NCI-H1092 treated with DMSO at 0.1 percent for 48 hours (cell line): ENCODE measurements at regions not wholly inside any gene's neighbourhood (a gene's known extent, or its start where the extent isn't known, plus 50 kb on each side); places are given as distances from the start of the nearest gene placed in this dataset.
"Not testable (repeated sequence)": the region's sequence is repeated elsewhere in the genome, so short reads cannot be mapped to it uniquely, and the experiment has no call there.

Source experiments
- DNase-seq: peaks from one replicate; lab custom pipeline; 2025; lab: John Stamatoyannopoulos, UW

DNA sequence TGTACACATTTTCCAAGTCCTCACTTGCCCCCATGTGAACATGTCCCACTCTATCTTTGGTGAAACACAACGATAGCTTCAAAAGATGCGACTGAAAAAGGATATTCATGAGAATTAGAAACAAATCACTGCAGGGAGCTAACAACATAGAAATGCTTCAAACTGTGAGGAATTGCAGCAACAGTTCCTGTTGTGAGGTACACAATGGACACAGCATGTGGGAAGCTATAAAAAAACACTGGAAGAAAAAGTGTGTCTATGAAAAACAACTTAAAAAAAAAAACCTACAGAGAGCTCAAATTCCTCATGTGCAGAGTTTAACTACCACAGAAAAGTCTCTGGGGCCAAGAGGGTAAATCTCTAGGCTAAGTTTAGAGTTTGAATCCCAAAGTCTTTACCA, 51.6 kb upstream of the BLTP1 start:
- no peak for DNase-seq

DNA sequence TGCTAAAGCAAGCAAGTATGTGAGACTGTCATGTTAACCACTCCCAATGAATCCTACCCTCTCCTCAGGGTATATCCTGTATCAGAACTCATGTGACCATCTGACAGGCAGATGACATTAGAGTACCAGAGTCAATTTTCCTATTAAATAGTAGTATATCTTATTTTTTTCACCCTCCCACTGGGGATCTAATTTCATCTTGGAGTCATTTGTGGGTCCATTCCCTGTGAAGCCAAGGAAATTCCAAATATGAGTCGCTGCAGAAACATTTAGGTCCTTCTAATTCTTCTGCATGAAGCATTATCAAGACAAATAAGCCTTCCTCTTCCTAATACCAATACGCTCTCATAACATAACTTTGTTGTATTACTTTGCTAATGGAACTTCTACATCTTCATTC, 52.2 kb upstream of the BLTP1 start:
- no peak for DNase-seq

DNA sequence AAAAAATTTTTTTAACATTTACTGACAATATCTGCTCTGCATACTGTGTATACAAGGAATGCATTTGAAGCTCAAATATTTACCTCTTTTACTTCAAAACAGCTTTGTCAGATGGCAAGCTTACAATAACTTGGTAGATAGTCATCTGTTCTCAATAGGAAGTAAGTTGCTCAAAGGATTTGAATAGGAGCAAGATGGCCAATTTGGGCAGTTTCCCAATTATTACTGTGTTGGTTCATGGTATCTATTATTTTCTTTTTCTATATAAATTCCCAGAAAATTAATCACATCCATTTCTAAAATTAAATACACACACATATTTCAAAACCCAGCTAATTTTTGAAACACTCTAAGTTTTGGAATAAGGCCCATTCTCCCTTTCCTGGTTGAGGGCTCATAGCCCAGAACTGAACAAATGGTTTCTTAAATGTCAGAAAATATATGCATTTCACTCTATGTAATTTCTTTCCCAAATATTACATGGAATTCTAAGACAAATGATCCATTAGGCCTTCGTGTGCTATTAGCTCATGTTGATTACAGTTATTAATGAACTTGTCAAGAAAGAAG, 60.2 kb upstream of the BLTP1 start:
- DNase-seq, result no peak

GRCh38 chr4:122091397-122091796, 60.7 kb upstream of the BLTP1 start:
- DNase-seq, result no peak

- DNase-seq, result no peak
Measured at GRCh38 chr4:122090989-122091388, 61.1 kb upstream of the BLTP1 start.

DNA sequence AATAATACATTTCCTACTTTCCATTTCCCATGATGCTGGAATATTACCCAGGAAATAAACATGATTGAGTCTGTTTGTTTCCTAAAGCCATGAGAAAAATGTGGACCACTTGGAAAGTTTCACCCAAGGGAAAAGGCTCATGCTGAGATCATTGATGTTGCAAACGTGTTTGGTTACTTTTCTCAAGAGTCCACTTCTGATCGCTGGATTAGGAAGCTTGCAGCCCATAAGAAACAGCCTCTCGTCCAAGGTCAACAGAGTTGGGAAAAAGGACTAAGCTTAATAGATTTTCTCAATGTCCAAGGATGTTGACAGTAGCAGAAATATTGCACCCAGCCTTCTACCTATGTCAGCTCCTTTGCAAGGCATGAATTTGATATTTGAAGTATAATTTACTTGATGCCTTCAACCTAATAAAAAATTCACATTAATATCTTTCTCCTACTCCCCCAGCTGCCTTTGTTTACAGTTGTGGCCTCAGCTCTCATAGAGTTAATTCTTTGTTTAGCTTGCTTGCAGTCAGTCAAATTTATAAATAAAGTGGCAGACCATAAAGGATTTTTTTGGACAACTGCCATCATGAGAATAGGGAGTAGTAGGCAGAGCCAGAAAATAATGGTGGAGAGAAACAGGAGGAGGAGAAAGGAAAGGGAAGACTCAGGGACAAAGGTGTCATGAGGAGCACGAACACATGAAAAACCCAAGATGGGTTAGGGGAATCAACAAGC, 65.6 kb upstream of the BLTP1 start:
- DNase-seq, result peak; percentile 80

- no peak for DNase-seq
Measured at GRCh38 chr4:122083989-122084388, 68.1 kb upstream of the BLTP1 start.

- no peak for DNase-seq
Measured at GRCh38 chr4:122083351-122083750, 68.8 kb upstream of the BLTP1 start.

GRCh38 chr4:122082661-122083060, 69.5 kb upstream of the BLTP1 start:
- DNase-seq, result no peak

GRCh38 chr4:122077653-122078052, 74.5 kb upstream of the BLTP1 start:
- not testable (repeated sequence) for DNase-seq

DNA sequence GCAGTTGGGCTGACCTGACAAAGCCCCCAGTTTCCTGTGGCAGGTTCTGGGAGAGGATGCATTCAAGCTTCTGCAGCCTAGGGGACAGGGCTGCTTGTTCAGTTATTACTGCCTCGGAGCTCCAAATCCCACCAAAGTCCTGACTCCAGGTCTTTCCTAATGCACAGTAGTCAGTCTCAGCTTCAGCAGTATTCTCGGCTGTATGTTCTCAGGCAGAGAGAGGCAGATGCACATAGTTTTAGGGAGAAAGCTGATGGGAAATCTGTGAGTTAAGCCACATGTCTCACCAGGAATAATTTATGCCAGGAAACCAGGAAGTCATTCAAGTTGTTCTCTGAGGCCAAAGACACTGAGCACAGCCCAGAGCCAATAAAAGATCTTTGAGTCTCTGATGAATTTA, 75.3 kb upstream of the BLTP1 start:
- not testable (repeated sequence) for DNase-seq

- no peak for DNase-seq
Measured at GRCh38 chr4:122073615-122074014, 78.5 kb upstream of the BLTP1 start.

DNA sequence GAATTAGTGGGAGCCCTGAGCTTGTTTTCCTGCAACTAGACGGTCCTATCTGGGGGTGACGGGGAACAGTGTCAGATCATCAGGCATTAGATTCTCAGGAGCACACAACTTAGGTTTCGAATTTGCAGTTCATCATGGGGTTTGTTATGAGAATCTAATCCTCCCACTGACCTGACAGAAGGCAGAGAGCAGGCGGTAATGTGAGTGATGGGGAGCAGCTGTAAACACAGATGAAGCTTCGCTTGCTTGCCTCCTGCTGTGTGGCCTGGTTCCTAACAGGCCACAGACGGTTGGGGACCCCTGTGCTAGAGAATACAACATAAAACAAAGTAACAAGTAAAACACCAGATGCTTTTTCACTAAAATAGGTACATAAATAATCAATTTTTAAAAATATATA, 86.2 kb upstream of the BLTP1 start:
- DNase-seq, result no peak

GRCh38 chr4:122065149-122065548, 87.0 kb upstream of the BLTP1 start:
- no peak for DNase-seq

DNA sequence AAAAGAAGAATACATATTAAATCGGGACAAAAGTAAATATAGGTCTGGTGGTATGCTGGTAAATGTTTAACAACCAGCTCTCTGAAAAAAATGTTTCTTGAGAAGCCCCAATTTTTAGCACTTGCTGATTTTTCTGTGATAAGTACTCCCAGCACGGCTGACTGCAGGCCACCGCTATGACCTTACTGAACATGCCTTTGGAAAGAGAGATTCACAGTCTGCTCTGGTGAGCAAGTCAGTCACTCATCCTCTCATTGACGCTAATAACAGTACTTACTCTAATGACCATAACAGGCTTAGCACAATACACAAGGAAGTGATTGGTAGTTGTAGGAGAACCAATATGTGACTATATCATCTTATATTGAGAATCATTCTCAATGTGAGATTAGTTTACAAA, 98.9 kb upstream of the BLTP1 start:
- DNase-seq, result no peak

DNA sequence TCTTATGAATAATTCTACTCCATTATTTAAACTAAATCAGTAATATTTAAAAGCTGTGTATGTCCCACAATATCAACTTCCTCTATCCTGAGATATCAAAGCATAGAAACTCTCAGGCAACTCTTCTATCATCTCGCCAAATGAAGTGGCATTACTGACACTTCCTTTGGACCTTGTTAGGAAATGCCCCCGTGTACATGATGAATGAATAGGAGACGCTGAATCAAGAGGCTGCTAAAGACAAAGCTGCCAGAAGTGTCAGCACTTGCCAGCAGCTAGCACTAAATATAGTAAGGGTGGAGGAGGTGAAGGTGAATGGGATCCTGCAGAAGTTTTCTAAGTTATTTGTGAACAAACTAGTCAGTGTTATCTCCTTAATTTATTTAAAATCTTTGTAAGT, 99.5 kb upstream of the BLTP1 start:
- no peak for DNase-seq

GRCh38 chr4:122050841-122051240, 99.0 kb upstream of the TRPC3 start:
- DNase-seq, result no peak

DNA sequence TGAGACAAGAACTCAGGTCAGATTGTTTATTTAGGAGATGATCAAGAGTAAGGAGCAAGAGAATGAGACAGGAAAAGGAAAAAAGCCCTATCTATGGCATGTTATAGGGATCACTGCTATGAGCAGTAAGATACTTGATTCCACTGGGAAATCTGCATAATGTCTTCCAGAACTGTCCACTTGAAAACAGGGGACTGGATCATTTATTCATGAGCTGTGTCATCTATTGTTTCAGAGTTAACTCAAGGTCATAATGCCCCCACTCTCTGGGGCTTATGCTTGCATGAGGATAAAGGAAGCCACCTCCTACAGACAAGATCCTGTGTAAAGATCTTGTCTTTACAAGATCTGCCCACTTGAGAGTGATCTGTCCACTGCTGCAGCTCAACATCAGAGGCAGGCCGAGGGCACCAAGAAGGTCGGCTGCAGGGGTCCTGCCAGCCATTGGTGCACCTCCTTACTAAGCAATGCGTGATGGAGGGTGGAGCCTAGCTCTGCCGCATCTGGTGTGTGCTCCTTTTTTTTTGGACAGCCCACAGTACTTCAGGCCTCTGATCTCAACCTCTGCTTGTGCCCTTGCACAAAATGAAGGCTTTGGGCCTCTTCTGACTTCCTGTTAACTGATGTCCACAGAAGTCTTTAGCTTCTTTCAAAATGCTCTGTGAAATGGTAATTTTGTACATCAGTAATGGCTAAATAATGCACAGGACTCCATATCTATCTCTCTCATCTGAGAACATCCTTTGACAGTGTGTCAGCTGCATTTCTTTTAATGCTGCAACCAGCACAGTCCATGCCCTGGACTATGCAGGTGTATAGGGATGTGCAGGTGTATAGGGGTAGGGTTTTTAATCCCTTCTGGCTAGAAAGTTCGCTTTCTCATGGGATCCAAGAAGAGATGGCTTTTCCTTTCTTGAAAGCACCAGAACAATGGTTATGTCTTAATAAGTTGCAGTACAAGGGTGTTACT, 95.9 kb upstream of the TRPC3 start:
- no peak for DNase-seq

DNA sequence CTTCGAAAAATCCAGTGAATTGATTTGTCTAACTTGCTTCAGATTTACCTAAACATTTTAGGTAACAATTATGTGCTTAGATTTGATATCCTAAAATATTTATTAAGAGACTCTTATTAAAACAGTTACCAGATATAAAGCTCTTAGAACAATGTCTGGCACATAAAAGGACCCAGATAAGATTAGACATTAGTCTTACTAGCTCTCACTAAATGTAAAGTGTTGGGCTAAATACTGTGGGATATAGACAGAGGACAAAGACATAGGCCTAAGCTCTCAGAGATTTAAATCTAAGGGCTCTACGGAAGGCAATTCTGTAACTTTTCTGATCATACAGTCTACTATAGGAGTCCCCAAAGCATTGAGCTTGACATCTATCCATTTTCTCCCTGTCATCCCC, 94.4 kb upstream of the TRPC3 start:
- no peak for DNase-seq

GRCh38 chr4:122045533-122045932, 93.7 kb upstream of the TRPC3 start:
- DNase-seq, result peak; percentile 72

GRCh38 chr4:122044501-122044900, 92.6 kb upstream of the TRPC3 start:
- no peak for DNase-seq

GRCh38 chr4:122041312-122041711, 89.5 kb upstream of the TRPC3 start:
- DNase-seq, result no peak

DNA sequence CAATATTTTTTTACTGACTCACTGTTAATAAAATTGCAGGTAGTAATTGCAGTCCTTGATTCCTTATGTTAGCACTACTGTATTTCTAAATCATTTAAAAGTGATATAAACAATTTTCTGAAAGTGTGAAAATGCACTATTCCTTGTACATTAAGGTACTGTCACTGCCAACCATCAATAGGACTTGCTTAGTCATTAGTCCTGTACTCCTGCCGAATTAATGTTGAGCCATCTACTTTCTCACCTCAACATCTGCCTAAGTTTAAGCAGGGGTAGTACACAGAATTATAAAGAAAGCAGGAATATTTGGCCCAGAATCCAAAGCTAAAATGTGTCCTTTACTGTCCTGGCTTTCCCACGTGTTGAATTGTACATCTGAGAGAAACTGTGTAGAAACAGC, 87.0 kb upstream of the TRPC3 start:
- DNase-seq, result no peak
